H1 (cell line): ENCODE measurements at regions not wholly inside any gene's neighbourhood (a gene's known extent, or its start where the extent isn't known, plus 50 kb on each side); places are given as distances from the start of the nearest gene placed in this dataset.

Source experiments
- MAFK ChIP-seq: IDR thresholded peaks from 2 replicates; pipeline ENCODE4 v1.6.1; 2012; ENCODE audit warnings: low read depth, mild to moderate bottlenecking, improper control_type of control experiment, low read length
- RNF2 ChIP-seq: fragments of 200-900, 300-1000 bp; sonication (generic); IDR thresholded peaks from 2 replicates; pipeline ENCODE4 v1.7.1; 2016; ENCODE audit warnings: borderline replicate concordance, low read depth, mild to moderate bottlenecking, antibody characterized with exemption, low read length; ENCODE audit not compliant: poor library complexity, severe bottlenecking; ENCODE audit errors: missing control alignments

- TF ChIP-seq MAFK (no peak), RNF2 (no peak)
Measured at GRCh38 chr16:86712158-86713009, 134.0 kb downstream of the FOXL1 start.
